ENCODE measurements at regions not wholly inside any gene's neighbourhood (a gene's known extent, or its start where the extent isn't known, plus 50 kb on each side); places are given as distances from the start of the nearest gene placed in this dataset.

DNA sequence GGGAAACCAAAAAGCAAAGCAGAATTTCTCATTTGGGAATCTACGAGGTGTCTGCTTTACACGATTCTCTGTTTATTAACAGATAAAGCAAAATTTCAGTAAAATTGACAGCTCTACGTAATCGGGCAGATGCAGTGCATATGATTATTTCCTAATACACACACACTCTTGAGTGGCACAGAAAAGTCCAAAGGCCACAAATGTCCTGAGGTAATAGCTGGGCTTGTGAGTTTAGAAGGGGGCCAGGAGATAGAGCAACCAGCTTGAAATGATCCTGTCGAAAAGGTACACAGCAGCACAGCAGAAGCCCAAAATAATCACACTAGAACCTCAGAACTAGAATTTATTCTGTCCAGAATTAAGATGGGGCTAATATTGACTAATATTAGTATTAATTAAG lies 236.0 kb downstream of the FAT4 start:
- TF ChIP-seq, protein P1, sequence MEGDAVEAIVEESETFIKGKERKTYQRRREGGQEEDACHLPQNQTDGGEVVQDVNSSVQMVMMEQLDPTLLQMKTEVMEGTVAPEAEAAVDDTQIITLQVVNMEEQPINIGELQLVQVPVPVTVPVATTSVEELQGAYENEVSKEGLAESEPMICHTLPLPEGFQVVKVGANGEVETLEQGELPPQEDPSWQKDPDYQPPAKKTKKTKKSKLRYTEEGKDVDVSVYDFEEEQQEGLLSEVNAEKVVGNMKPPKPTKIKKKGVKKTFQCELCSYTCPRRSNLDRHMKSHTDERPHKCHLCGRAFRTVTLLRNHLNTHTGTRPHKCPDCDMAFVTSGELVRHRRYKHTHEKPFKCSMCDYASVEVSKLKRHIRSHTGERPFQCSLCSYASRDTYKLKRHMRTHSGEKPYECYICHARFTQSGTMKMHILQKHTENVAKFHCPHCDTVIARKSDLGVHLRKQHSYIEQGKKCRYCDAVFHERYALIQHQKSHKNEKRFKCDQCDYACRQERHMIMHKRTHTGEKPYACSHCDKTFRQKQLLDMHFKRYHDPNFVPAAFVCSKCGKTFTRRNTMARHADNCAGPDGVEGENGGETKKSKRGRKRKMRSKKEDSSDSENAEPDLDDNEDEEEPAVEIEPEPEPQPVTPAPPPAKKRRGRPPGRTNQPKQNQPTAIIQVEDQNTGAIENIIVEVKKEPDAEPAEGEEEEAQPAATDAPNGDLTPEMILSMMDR (IDR thresholded peaks at IDR 0.05; ENCODE audit: low read depth, low read length, poor library complexity, severe bottlenecking): no peak
- no peak for TF ChIP-seq EZH2phosphoT487 (IDR thresholded peaks at IDR 0.05; ENCODE audit: borderline replicate concordance, low read length)
